ENCODE measurements at regions not wholly inside any gene's neighbourhood (a gene's known extent, or its start where the extent isn't known, plus 50 kb on each side); places are given as distances from the start of the nearest gene placed in this dataset.

- H3K27me3 Mint-ChIP-seq (ENCODE audit: insufficient read depth, unreplicated experiment) = peaks cover 3% of the 10 kb centered on the region
- H3K9me3 ChIP-seq = no peaks in the 10 kb centered on the region
- H3K27me3 ChIP-seq (replicated peaks; ENCODE audit: control insufficient read depth, insufficient read depth, low read length) = no peaks in the 10 kb centered on the region
- no peaks in the 10 kb centered on the region for H3K4me1 ChIP-seq
- ChIA-PET POLR2A (no interaction called here), CTCF (no interaction called here)
- no peak overlapping the region for H3K4me3 ChIP-seq (ENCODE audit: low read depth, low read length)
- DNase-seq = no peak
- TF ChIP-seq CTCF (IDR thresholded peaks at IDR 0.05; ENCODE audit: insufficient read depth in 1 of 2, low read depth in 1 of 2, low read length in 1 of 2, severe bottlenecking in 1 of 2, unreplicated experiment in 1 of 2) = no peak
- intact Hi-C loops (cut with micrococcal nuclease; ENCODE audit: unreplicated experiment) = no loop called here
- no TSS peak for BruUV-seq (replicated peaks)
- H3K36me3 ChIP-seq (ENCODE audit: control insufficient read depth, insufficient read depth, low read length) = no peaks in the 10 kb centered on the region
- H3K4me3 Mint-ChIP-seq (ENCODE audit: unreplicated experiment) = no peak overlapping the region
- no peaks in the 10 kb centered on the region for H3K9me3 Mint-ChIP-seq (ENCODE audit: unreplicated experiment)
- no peak overlapping the region for H3K27ac Mint-ChIP-seq (ENCODE audit: unreplicated experiment)
- peaks cover 4% of the 10 kb centered on the region for H3K36me3 Mint-ChIP-seq (ENCODE audit: insufficient read depth, unreplicated experiment)
- H3K4me1 Mint-ChIP-seq (ENCODE audit: low read depth, unreplicated experiment) = no peaks in the 10 kb centered on the region
Observed at GRCh38 chr4:1516881-1517480, 110.7 kb upstream of the NKX1-1 start.

GRCh38 chr4:1516261-1516660, 110.0 kb upstream of the NKX1-1 start:
- BruUV-seq (replicated peaks) = no TSS peak
- Histone ChIP-seq H3K27me3 (replicated peaks; ENCODE audit: control insufficient read depth, insufficient read depth, low read length) (no peaks in the 10 kb centered on the region), H3K36me3 (ENCODE audit: control insufficient read depth, insufficient read depth, low read length) (no peaks in the 10 kb centered on the region), H3K9me3 (no peaks in the 10 kb centered on the region), H3K4me1 (no peaks in the 10 kb centered on the region), H3K4me3 (ENCODE audit: low read depth, low read length) (no peak overlapping the region)
- no peak overlapping the region for H3K27ac Mint-ChIP-seq (ENCODE audit: unreplicated experiment)
- intact Hi-C loops (cut with micrococcal nuclease; ENCODE audit: unreplicated experiment) = no loop called here
- H3K4me3 Mint-ChIP-seq (ENCODE audit: unreplicated experiment) = no peak overlapping the region
- H3K4me1 Mint-ChIP-seq (ENCODE audit: low read depth, unreplicated experiment) = no peaks in the 10 kb centered on the region
- POLR2A ChIA-PET = no interaction called here
- no peaks in the 10 kb centered on the region for H3K9me3 Mint-ChIP-seq (ENCODE audit: unreplicated experiment)
- CTCF ChIA-PET = no interaction called here
- H3K27me3 Mint-ChIP-seq (ENCODE audit: insufficient read depth, unreplicated experiment) = peaks cover 3% of the 10 kb centered on the region
- TF ChIP-seq CTCF (IDR thresholded peaks at IDR 0.05; ENCODE audit: insufficient read depth in 1 of 2, low read depth in 1 of 2, low read length in 1 of 2, severe bottlenecking in 1 of 2, unreplicated experiment in 1 of 2) = no peak
- DNase-seq = no peak
- H3K36me3 Mint-ChIP-seq (ENCODE audit: insufficient read depth, unreplicated experiment) = peaks cover 4% of the 10 kb centered on the region

- Mint-ChIP-seq H3K9me3 (ENCODE audit: unreplicated experiment) (no peaks in the 10 kb centered on the region), H3K4me1 (ENCODE audit: low read depth, unreplicated experiment) (no peaks in the 10 kb centered on the region), H3K36me3 (ENCODE audit: insufficient read depth, unreplicated experiment) (peaks cover 4% of the 10 kb centered on the region), H3K27me3 (ENCODE audit: insufficient read depth, unreplicated experiment) (peaks cover 3% of the 10 kb centered on the region), H3K27ac (ENCODE audit: unreplicated experiment) (no peak overlapping the region), H3K4me3 (ENCODE audit: unreplicated experiment) (no peak overlapping the region)
- intact Hi-C loops (cut with micrococcal nuclease; ENCODE audit: unreplicated experiment) = no loop called here
- Histone ChIP-seq H3K9me3 (no peaks in the 10 kb centered on the region), H3K4me3 (ENCODE audit: low read depth, low read length) (no peak overlapping the region), H3K4me1 (no peaks in the 10 kb centered on the region), H3K36me3 (ENCODE audit: control insufficient read depth, insufficient read depth, low read length) (no peaks in the 10 kb centered on the region), H3K27me3 (replicated peaks; ENCODE audit: control insufficient read depth, insufficient read depth, low read length) (no peaks in the 10 kb centered on the region)
- ChIA-PET POLR2A (no interaction called here), CTCF (no interaction called here)
- no peak for TF ChIP-seq CTCF (IDR thresholded peaks at IDR 0.05; ENCODE audit: insufficient read depth in 1 of 2, low read depth in 1 of 2, low read length in 1 of 2, severe bottlenecking in 1 of 2, unreplicated experiment in 1 of 2)
- BruUV-seq (replicated peaks) = no TSS peak
- no peak for DNase-seq
Observed at GRCh38 chr4:1515763-1516162, 109.5 kb upstream of the NKX1-1 start.

All from Caco-2 (cell line).